ENCODE measurements at regions not wholly inside any gene's neighbourhood (a gene's known extent, or its start where the extent isn't known, plus 50 kb on each side); places are given as distances from the start of the nearest gene placed in this dataset.
"Not testable (repeated sequence)": the region's sequence is repeated elsewhere in the genome, so short reads cannot be mapped to it uniquely, and the experiment has no call there.

DNA sequence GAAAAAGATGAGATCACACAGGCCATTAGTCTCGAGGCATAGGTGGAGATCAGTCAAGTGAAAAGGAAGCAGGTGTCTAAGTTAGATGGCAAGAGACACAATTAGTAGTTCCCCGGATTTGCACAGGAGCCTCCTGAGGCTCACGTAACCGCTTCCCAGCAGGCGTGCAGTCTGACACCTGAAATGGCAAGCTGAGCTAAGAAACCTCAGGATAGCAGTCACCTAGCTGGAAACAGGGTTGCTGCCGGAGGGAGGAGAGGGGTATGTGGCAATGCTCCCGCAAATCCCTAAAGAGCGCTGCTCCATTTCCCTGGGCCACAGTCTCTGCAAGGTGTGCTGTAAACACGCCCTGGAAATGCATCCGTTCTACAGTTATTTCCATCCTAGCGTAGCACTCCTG lies 1151.0 kb downstream of the DIAPH3 start:
- no peak for DNase-seq

DNA sequence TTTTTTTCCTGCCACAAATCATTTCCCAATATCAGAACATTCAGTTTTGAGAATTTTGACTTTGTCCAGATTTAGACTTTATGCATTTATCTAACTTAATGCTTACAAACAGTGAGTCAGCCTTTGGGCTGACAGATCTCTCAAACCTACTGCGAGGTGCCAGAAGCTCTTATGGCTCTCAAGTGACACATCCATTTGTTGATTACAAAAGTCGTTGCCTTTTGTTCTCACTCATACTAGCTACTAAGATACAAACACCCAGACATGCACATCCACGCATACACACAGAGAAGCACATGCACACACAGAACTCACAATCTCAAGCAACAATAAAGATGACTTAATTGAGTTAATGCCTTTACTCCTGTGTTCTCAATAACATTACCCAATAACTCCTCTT lies 1147.5 kb downstream of the DIAPH3 start:
- no peak for DNase-seq

DNA sequence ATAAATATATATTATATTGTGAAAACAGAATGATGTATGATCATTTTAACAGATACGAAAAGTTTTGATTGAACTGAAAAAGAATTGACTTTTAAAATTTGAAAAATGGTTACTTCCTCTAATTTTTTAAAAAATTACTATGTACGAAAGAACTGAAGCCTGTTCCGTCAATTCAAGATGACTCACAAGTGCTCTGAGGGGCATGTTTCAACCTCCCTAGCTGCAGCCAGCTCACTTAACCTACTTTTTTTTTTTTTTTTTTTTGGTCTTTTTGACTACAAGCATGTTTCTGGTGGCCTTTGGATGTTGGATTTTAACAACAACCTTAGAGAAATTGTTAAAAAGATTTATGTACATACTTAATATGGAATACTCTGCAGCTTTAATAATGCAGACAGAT lies 1139.3 kb downstream of the DIAPH3 start:
- DNase-seq = no peak

DNA sequence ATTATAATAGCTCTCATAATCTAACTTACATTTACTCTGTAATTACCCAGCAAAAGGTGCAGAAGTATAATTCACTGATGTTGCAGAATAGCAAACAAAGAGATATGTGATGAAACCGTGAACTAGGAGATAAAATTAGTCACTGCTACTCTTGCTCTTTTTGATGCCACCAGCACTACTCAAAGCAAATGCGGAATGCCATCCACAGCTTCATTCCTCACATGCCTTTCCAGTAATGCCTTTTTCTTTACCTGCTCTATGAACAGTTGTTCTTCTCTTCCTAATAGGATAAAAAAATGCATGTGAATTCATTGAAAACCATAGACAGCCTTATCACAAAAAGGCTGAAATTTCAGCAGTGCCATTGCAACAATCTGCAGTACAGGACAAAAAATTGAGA lies 1129.5 kb downstream of the DIAPH3 start:
- no peak for DNase-seq

DNA sequence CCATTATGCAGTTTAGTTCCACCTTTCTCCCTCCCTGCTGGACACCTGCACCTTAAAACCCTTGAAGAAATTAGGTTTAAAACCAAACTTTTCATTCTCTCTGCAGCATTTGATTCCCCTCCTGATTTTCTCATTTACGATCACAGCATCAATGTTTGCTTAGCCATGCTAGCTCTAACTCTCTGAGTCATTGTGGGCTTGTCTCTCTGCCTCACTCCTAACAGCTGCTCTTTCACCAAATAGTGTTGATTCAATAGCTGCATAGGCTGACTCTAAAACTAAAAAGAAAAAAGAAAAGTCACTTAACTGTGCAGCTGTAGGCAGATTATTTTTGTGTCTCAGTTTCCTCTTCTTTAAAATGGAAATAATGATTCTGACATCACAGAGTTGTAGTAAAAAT lies 1124.9 kb downstream of the DIAPH3 start:
- no peak for DNase-seq

DNA sequence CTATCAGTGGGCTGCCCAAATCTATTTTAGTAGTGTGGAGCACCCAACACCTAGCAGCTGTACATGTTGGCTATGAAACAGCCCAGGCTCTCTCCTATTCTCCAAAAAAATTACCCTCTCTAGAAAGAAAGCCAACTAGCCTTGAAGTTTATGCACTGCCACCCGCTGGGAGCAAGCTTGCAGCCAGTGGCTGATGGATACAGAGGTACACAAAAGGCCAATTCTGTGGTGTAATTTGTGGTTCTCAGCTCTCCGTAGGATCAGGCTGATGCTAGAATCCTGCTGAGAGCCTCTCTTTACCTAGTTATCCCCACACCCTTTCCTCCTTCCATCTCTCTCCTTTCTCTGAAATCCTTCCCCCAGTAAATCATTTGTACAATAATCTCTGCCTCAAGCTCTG lies 1120.7 kb downstream of the DIAPH3 start:
- DNase-seq = no peak

DNA sequence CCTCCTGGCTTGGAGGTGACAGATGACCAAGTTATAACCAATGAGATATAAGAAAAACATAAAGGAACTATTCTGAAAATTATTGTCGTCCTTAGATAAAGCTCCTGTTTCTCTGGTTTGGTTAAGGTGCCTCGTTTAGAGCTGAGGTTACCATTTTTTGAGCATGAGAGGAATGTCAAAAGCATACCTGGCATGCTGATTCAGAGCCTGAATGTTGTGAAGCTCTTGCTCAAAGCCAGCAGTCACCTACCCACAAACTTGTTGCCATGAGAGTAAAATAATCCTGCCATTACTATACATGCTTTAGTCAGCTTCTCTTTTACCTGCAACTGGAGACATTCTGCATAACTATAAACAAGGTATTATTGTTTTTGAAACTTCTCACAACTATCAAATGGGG lies 1116.2 kb downstream of the DIAPH3 start:
- DNase-seq = no peak

DNA sequence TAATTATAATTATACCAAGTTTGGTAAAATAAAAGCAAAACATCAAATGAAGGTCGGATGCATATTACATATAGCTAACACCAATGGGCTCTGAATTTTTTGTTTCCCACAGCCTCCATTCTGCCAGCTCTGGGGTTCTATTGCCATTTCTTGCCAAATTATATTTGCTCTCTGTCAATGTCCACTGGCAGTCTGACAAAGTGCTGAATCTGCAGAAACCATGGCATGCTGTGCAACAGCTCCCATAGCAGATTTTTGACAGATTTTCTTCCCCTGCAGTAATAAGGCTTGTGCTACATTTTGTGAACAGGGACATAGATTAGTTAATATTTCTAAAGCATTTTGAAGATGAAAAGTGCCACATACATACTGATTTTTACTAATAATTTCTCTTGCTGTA lies 1102.1 kb downstream of the DIAPH3 start:
- DNase-seq = no peak

DNA sequence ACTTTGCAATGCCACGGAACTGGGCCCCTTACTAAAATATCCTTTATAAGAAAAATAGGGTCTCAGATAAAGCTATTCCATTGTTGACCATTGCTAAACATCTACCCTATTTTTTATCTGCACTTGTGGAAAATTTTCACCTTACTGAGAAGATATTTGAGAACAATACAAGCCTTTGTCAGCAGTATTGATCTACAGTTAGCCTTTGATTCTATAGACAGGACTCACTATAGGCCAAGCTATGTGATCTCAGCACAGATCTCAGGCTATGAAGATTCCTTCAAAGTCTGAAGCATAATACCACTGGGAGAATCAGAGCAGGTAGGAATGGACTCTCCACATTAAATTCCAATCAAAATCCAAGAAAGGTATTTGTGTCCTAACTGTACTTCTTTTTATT lies 1099.7 kb downstream of the DIAPH3 start:
- no peak for DNase-seq

DNA sequence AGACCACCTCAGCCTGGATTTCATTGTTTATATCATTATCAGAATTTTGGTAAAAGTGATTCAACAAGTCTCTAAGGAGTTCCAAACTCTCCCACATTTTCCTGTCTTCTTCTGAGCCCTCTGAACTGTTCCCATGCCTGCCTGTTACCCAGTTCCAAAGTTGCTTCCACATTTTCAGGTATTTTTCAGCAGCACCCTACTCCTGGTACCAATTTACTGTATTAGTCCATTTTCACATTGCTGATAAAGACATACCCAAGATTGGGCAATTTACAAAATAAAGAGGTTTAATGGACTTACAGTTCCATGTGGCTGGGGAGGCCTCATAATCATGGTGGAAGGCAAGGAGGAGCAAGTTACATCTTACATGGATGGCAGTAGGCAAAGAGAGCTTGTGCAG lies 1087.3 kb downstream of the DIAPH3 start:
- DNase-seq = not testable (repeated sequence)

DNA sequence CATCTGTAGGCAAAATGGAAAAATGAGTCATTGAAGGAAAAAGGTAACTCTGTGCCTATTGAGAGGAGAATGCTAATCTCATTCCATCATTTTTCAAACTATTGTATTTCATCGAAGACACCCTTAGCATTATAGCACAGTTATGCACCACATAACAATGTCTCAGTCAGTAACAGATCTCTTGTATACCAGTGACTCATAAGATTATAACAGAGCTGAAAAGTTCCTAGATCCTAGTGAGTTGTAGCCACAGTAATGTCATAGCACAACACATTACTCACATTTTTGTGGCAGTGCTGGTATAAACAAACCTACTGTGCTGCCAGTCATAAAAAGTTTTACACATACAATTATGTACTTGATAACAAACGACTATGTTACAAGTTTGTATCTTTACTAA lies 1077.6 kb downstream of the DIAPH3 start:
- no peak for DNase-seq

DNA sequence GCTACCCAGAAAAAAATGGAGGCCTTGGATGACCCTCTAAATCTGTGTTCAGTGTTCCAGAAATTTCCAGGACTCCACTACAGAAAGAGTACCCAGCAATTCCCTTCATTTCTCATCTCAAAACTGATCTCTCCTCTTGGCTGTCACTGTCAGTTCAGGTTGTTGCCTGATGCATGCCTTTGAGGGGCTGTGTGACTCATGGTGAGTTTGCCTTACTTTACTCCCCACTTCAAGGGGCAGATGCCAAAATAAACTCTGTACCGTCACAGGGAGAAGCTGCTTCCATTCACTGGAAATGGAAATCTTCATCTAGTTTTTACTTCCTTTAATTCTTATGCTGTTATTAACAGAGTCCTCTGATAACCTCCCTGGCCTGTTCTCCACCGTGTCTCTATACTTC lies 1075.0 kb downstream of the DIAPH3 start:
- no peak for DNase-seq

DNA sequence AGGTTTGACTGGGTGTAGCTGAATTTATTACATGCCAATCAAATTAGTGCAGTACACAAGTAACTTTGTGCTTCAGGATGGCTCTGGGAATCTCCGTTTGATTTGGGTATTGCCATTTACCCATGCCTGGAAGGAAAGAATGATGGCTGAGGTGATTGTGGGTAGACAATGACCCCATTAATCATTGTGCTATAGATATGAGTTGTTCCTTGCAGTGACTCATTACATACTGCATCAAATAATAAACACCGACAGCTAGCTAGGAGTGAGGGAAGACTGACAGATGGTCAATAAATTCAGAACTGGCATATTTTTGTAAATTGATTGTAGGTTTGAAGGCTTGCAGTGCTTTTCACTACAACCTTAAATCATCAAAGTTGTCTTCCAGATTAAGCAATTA lies 1069.5 kb downstream of the DIAPH3 start:
- no peak for DNase-seq

DNA sequence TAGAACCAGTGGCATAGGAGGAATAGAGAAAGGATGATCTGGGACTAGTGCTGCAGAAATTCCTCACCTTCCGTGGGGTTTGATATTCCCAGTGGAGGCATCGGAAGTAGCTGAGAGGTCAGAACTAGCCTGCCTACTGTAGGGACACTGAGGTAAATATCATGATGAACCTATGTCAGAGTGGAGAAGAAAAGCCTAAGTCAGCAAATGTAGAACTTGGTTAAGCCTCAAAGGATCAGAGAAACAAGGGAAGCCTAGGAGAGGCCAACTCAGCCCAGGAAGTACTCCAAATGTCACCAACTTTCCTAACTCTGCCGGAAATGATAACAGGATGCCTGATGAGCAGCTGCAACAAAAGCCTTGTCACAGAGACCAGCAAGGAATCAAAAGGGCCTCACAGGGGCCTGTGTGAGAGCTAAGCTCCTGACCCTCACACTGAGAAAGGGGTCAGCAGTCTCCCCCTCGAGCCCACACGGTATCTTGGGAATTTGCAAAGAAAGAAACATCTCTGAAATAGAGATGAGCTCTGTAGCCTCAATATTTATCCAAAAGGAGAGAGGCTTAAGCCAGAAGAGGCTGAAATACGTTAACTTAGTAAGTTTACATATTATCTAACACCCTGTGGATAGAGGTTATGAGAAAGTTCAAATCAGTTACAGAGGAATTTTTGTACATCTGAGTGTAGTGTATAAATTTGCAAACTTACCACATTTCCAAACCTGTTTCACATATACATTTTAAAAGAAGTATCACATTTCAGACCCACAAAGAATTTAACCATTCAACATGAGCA lies 1064.3 kb downstream of the DIAPH3 start:
- no peak for DNase-seq

DNA sequence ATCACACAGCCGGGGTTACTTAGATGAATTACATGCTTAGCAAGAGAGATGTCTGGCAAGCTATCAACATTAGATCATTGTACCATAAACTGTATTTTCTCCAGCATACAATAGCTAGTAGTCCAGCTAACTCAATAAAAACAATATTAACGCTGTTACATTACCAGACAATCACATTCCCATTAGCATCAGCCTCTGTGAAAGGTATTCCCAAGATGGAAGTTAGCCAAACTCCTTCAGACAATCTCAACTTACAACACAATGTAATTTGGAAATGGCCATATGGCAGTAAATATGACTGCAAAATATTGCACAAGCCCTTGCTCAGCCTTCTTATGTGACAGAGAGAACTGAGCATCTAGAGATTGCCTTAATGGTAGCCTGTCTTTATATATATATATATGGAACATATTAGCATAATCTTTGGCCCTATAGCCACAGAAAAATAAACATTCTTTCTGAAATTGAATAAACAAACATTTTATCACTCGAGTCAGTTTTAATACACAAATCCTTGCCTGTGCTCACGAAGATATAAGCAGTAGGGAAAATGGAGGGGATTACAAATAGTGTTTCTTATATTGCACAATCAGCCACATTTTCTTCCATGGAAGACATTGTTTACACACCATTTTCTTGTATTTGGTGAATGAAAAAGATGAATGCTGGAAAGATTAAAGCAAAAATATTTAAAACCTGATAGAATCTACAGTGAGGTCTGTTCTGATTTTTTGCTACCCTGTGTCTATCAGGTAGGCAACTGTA lies 1060.5 kb downstream of the DIAPH3 start:
- DNase-seq = peak; percentile 26

DNA sequence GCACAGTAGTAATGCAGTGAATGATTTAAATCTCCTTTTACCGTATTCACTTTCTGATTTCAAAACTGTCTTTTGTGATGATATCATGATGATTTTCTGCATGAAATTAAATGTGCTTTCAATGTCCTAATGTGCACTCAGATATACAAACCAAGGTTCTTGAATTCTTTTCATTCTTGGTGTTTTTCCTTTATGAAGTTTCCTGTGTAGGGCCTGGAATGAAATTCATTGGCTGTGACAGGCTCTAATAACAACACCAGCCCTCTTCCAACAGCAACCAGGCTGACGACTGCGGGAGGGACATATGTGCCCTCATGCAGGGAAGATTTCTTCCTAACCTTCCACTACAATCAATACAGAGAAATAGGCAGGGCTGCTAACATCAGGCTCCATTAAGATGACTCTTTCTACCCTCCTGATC lies 1052.0 kb downstream of the DIAPH3 start:
- no peak for DNase-seq

DNA sequence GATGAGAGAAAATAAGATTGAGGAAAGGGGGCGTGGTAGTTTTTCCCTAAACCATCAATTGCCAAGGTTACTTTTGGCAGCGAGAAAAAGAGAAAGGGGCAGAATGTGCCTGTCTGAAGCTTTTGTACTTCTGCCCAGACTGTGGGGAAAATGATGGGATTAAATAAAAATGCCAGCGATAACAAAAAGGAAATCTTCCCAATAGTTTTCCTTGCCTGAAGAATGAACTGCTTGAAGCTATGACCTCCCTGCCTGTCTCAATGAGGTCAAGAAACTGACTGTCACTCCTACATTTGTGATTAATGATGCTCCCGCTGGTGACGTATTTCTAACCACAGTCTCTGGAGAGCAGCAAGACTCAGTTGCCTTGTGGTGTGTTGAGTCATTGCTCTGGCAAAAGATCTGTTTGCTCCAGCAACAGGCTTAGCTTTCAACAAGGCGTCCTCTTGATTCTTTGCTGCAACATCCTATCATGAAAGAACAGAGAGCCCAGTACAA lies 1051.5 kb downstream of the DIAPH3 start:
- DNase-seq = no peak

DNA sequence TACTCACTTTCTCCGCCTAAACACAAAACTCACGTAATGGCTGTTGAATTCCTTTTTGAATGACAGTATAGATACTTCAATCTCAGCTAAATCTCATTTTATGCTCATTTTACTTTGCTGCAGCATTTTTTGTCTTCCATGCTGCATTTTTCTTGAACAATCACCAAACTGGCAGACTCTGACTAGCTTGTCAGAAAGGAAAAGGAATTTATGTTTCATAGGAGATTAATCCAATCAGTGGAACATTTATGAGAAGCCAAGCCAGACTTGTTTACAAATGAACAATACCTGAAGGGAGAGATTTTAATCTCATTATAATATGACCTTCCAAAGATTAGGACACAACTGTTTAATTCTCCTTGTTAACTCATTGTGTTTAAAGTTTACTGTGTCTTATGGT lies 1044.3 kb downstream of the DIAPH3 start:
- DNase-seq = no peak

DNA sequence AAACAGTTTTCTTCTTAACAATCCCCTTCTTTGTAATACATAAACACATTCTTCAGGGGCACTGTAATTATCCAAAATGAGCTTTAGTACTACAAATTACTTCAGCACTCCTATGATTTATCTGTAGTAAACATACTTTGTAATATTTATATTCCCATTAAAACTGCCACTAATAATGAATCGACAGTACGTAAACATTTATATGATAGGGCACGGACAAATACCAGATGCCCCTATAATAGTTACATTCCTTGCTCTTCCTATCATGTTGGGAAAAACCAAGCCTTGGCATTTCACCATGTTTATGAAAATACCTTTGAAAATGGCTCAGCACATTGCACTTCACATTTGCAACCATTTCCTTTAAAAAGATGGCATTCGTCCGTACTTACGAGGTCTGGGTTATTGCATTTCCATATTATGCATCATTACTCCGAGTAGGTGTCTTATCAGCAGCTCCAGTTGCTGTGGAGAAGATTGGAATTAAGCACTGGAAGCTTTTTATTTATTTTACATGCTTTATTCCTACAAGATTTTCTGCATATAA lies 1043.4 kb downstream of the DIAPH3 start:
- no peak for DNase-seq

DNA sequence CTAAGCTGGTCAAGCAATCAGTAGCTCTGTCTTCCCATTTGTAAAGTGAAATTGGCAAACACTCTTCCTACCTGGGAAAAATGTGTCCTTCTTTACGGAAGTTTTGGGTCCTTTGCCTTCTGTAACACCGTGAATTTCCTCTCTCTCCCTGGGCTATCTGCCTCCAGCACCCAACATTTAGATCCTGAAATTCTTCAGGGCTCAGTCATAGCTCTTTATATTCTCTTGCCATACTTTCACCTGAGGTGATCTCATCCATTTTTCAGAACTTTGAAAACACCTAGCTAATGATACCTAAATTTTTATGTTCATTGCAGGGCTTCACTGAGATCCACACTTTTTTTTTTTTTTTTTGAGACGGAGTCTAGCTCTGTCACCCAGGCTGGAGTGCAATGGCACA lies 1042.2 kb downstream of the DIAPH3 start:
- DNase-seq = no peak

DNA sequence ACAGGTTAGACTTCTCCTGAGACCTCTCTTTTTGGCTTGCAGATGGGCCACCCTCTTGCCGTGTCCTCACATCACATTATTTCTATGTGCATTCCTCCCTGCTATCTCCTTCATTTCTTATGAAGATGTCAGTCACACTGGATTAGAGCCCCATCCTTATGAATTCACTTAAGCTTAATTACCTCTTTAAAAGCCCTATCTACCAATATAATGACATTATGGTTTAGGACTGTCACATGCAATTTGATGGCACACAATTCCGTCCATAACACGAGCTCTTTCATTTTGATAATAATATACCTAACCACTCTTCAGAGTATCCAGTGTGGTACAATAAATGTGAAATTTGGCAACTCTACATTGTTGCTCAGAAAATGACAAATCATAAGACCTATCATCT lies 1037.3 kb downstream of the DIAPH3 start:
- DNase-seq = no peak

DNA sequence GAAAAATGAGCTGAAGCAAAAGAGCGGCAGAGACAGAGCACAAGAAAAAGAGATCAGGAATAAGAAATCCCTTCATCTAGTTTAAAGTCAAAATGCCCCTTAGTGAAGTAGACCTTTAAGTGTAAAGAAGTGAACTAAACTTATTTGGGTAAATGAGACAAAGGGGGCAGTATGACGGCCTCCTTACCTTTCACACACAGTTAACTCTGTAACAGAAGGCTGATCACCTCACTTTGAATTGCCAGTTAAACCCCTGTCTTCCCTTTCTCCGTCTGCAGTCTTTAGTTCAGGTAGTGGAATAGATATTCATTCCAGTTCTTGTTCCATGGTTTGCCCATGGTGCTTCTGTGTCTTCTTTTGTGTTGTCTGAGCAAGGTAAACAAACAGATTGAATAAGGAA lies 1029.8 kb downstream of the DIAPH3 start:
- DNase-seq = no peak

DNA sequence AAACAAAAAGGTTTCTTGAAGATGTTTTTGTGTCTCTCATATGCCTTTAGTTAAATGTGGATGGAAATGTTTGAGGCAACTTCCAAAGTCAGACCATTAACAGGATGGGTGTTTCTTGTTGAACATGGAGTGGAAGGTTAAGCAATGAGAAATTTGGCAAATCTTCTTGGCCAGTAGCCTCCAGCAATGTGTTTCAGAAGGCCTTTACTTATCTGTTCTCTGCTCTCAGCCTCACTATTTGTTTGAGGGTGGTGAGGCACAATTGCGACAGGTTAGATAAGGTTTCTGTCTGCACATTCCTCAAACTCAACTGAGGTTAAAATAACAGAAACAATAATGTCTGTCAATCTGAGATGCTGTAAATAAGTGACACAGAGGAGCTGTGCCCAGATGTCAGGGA lies 1019.0 kb downstream of the DIAPH3 start:
- peak; percentile 11 for DNase-seq

DNA sequence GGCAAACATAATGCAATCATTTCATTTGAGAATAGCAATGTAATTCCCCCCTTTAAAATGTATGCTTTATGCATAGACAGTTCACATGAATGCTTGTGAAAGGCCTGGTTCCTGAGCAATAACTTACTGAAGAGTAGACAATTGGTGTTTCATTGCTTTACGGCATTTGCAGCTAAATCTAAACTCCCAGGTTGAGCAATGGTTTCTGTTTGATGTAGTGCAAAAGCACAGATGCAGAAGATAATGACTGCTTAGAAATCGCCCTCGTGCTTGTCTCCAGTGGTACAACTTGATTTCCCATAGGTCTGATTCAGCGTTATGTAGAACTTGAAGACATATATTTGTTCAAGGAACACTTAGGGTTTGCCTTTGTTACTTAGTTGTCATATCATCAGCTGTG lies 1018.3 kb downstream of the DIAPH3 start:
- no peak for DNase-seq

Data from hindlimb muscle (tissue), 1 donor.